ENCODE measurements at regions not wholly inside any gene's neighbourhood (a gene's known extent, or its start where the extent isn't known, plus 50 kb on each side); places are given as distances from the start of the nearest gene placed in this dataset.

DNA sequence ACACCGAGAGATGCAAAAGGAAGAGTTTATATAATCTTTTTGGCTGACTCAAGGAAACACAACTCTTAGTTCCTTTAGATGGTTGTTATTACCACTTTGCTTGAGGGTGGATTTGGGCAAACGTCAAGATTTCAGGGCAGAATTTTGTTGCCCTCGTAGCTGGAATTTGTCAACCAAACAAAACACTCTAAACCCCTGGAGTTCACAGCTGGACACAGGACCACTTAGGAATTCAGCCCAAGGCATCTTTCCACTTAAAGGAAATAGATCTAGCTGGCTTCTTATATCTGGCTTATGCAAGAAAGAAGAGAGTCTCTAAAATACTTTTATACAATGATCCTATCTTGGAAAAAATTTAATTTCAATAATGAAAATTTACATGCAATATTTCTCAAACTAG, 237.8 kb upstream of the LRIG3 start:
- DNase-seq = no peak
- H3K9me3 ChIP-seq (ENCODE audit: insufficient read depth, low read depth) = peaks cover 3% of the 10 kb centered on the region; the same call in 1 of the 2 replicates
- TF ChIP-seq EZH2 (IDR thresholded peaks at IDR 0.05; ENCODE audit: low read depth) (no peak), CTCF (conservative IDR thresholded peaks at IDR 0.05) (no peak)
- H3K4me1 ChIP-seq (replicated peaks; ENCODE audit: insufficient read depth) = no peaks in the 10 kb centered on the region
- no peaks in the 10 kb centered on the region for H3K79me2 ChIP-seq (ENCODE audit: low read depth)
- intact Hi-C loops (cut with micrococcal nuclease; ENCODE audit: unreplicated experiment) = no loop called here
- H2AFZ ChIP-seq = no peak overlapping the region
- H3F3A ChIP-seq (ENCODE audit: insufficient read depth, low read depth) = no peaks in the 10 kb centered on the region
- CTCF ChIA-PET = no interaction called here
- no peak overlapping the region for H3K4me2 ChIP-seq
- H4K20me1 ChIP-seq (ENCODE audit: insufficient read depth) = no peaks in the 10 kb centered on the region
- H3K27me3 ChIP-seq (ENCODE audit: insufficient read depth, low read depth) = no peaks in the 10 kb centered on the region
- no peak overlapping the region for H3K27ac ChIP-seq
- H3K9me2 ChIP-seq (ENCODE audit: insufficient read depth) = no peaks in the 10 kb centered on the region
- POLR2A ChIA-PET (ENCODE audit: unreplicated experiment) = no interaction called here
- no peak overlapping the region for H3K4me3 ChIP-seq
- no TSS peak for BruUV-seq (replicated peaks)
- H3K36me3 ChIP-seq (ENCODE audit: low read depth) = no peaks in the 10 kb centered on the region

DNA sequence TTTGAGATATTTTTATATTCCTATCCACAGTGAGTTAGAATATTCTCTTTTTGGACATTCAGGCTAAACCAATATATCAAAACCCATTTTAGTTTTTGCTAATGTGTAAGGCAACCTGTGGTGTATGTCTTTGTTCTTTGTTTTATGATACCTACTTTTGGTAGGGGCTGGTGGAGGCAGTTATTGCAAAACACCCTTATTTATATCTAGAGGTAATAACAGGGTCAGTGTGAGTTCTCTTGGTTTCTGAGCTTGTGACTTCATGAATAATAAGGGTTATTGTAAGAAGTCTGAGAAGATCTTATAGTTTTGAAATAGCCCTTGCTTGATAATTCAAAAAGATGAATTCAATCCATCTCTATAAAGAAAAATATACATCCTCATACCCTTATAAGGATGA, 235.1 kb upstream of the LRIG3 start:
- no peak for DNase-seq
- Histone ChIP-seq H3K9me3 (ENCODE audit: insufficient read depth, low read depth) (peaks cover 3% of the 10 kb centered on the region; the same call in 1 of the 2 replicates), H3K4me2 (no peak overlapping the region), H3F3A (ENCODE audit: insufficient read depth, low read depth) (no peaks in the 10 kb centered on the region), H3K9me2 (ENCODE audit: insufficient read depth) (no peaks in the 10 kb centered on the region), H3K36me3 (ENCODE audit: low read depth) (no peaks in the 10 kb centered on the region), H3K79me2 (ENCODE audit: low read depth) (no peaks in the 10 kb centered on the region), H3K4me1 (replicated peaks; ENCODE audit: insufficient read depth) (no peaks in the 10 kb centered on the region), H3K4me3 (no peak overlapping the region), H4K20me1 (ENCODE audit: insufficient read depth) (no peaks in the 10 kb centered on the region), H2AFZ (no peak overlapping the region), H3K27ac (no peak overlapping the region), H3K27me3 (ENCODE audit: insufficient read depth, low read depth) (no peaks in the 10 kb centered on the region)
- ChIA-PET POLR2A (ENCODE audit: unreplicated experiment) (no interaction called here), CTCF (no interaction called here)
- no TSS peak for BruUV-seq (replicated peaks)
- TF ChIP-seq CTCF (conservative IDR thresholded peaks at IDR 0.05) (no peak), EZH2 (IDR thresholded peaks at IDR 0.05; ENCODE audit: low read depth) (no peak)
- intact Hi-C loops (cut with micrococcal nuclease; ENCODE audit: unreplicated experiment) = no loop called here

GRCh38 chr12:59151243-59151642, 230.9 kb upstream of the LRIG3 start:
- H3K4me1 ChIP-seq (replicated peaks; ENCODE audit: insufficient read depth) = no peaks in the 10 kb centered on the region
- DNase-seq = no peak
- H3K9me2 ChIP-seq (ENCODE audit: insufficient read depth) = no peaks in the 10 kb centered on the region
- no peaks in the 10 kb centered on the region; the same call in 1 of the 2 replicates for H3K9me3 ChIP-seq (ENCODE audit: insufficient read depth, low read depth)
- H4K20me1 ChIP-seq (ENCODE audit: insufficient read depth) = no peaks in the 10 kb centered on the region
- H3K4me3 ChIP-seq = no peak overlapping the region
- intact Hi-C loops (cut with micrococcal nuclease; ENCODE audit: unreplicated experiment) = loop anchor here (5.0 kb wide), 1 partner anchor 319 kb away; no protein-coding TSS in a partner anchor
- H3K79me2 ChIP-seq (ENCODE audit: low read depth) = no peaks in the 10 kb centered on the region
- H3K36me3 ChIP-seq (ENCODE audit: low read depth) = no peaks in the 10 kb centered on the region
- H3K27me3 ChIP-seq (ENCODE audit: insufficient read depth, low read depth) = no peaks in the 10 kb centered on the region
- TF ChIP-seq CTCF (conservative IDR thresholded peaks at IDR 0.05) (no peak), EZH2 (IDR thresholded peaks at IDR 0.05; ENCODE audit: low read depth) (no peak)
- no peak overlapping the region for H3K27ac ChIP-seq
- BruUV-seq (replicated peaks) = no TSS peak
- no peak overlapping the region for H3K4me2 ChIP-seq
- CTCF ChIA-PET = interaction anchor here (1.0 kb wide), 1 partner anchor 611 kb away, joined by 6 read pairs; no protein-coding TSS in a partner anchor
- POLR2A ChIA-PET (ENCODE audit: unreplicated experiment) = no interaction called here
- H2AFZ ChIP-seq = no peak overlapping the region
- no peaks in the 10 kb centered on the region for H3F3A ChIP-seq (ENCODE audit: insufficient read depth, low read depth)
